ENCODE measurements at regions not wholly inside any gene's neighbourhood (a gene's known extent, or its start where the extent isn't known, plus 50 kb on each side); places are given as distances from the start of the nearest gene placed in this dataset.
A peak's percentile ranks its signal among the peaks of the same experiment; 100 is the strongest.
"Not testable (repeated sequence)": the region's sequence is repeated elsewhere in the genome, so short reads cannot be mapped to it uniquely, and the experiment has no call there.

GRCh38 chr15:84401461-84401860 lies 165.9 kb downstream of the GOLGA6L4 start:
- intact Hi-C loops (cut with DNase I); H3K4me3 ChIP-seq (ENCODE audit: low read length in 2 of 2); ATAC-seq (ENCODE audit: low FRiP score); H3K36me3 ChIP-seq (ENCODE audit: control insufficient read depth in 1 of 2, insufficient read depth in 2 of 2, low read length in 1 of 2); H3K27me3 ChIP-seq (ENCODE audit: control insufficient read depth in 1 of 2, insufficient read depth in 2 of 2, low read length in 1 of 2); H3K4me1 ChIP-seq (ENCODE audit: control insufficient read depth in 1 of 2, insufficient read depth in 2 of 2, low read length in 2 of 2); H3K9me3 ChIP-seq (ENCODE audit: control insufficient read depth, low read length); H3K27ac ChIP-seq (ENCODE audit: low read depth in 1 of 2, low read length in 2 of 2); DNase-seq: not testable (repeated sequence)
- WGBS, 2 donors, result 77 to 84% methylated on average over 5 of the region's 5 CpGs

- DNase-seq; H3K36me3 ChIP-seq (ENCODE audit: control insufficient read depth in 1 of 2, insufficient read depth in 2 of 2, low read length in 1 of 2); H3K4me3 ChIP-seq (ENCODE audit: low read length in 2 of 2); ATAC-seq (ENCODE audit: low FRiP score); H3K27ac ChIP-seq (ENCODE audit: low read depth in 1 of 2, low read length in 2 of 2); H3K27me3 ChIP-seq (ENCODE audit: control insufficient read depth in 1 of 2, insufficient read depth in 2 of 2, low read length in 1 of 2); H3K9me3 ChIP-seq (ENCODE audit: control insufficient read depth, low read length); intact Hi-C loops (cut with DNase I); H3K4me1 ChIP-seq (ENCODE audit: control insufficient read depth in 1 of 2, insufficient read depth in 2 of 2, low read length in 2 of 2): not testable (repeated sequence)
- 93 to 95% methylated on average over 13 to 14 of the region's 14 CpGs for WGBS, 2 donors
Measured at GRCh38 chr15:84401891-84402840, 166.6 kb downstream of the GOLGA6L4 start.

- DNase-seq (no peak), ATAC-seq (ENCODE audit: low FRiP score) (no peak)
- no peak overlapping the region for H3K4me3 ChIP-seq (ENCODE audit: low read length in 2 of 2)
- 92 to 97% methylated on average over 21 of the region's 21 CpGs for WGBS, 2 donors
- intact Hi-C loops (cut with DNase I), result no loop called here
- no peaks in the 10 kb centered on the region for H3K27me3 ChIP-seq (ENCODE audit: control insufficient read depth in 1 of 2, insufficient read depth in 2 of 2, low read length in 1 of 2)
- H3K4me1 ChIP-seq (ENCODE audit: control insufficient read depth in 1 of 2, insufficient read depth in 2 of 2, low read length in 2 of 2), result no peaks in the 10 kb centered on the region
- H3K36me3 ChIP-seq (ENCODE audit: control insufficient read depth in 1 of 2, insufficient read depth in 2 of 2, low read length in 1 of 2), result peaks cover 0 to 3% of the 10 kb centered on the region in 2 donors
- no peak overlapping the region for H3K27ac ChIP-seq (ENCODE audit: low read depth in 1 of 2, low read length in 2 of 2)
- no peaks in the 10 kb centered on the region for H3K9me3 ChIP-seq (ENCODE audit: control insufficient read depth, low read length)
Measured at GRCh38 chr15:84402856-84403608, 167.5 kb downstream of the GOLGA6L4 start.

- ATAC-seq (ENCODE audit: low FRiP score); intact Hi-C loops (cut with DNase I): not testable (repeated sequence)
- WGBS, 2 donors, result 94% methylated on average over 2 of the region's 4 CpGs; no CpG with 5 or more reads in 1 of the 2 donors
Measured at GRCh38 chr15:84409357-84409756, 173.8 kb downstream of the GOLGA6L4 start.

DNA sequence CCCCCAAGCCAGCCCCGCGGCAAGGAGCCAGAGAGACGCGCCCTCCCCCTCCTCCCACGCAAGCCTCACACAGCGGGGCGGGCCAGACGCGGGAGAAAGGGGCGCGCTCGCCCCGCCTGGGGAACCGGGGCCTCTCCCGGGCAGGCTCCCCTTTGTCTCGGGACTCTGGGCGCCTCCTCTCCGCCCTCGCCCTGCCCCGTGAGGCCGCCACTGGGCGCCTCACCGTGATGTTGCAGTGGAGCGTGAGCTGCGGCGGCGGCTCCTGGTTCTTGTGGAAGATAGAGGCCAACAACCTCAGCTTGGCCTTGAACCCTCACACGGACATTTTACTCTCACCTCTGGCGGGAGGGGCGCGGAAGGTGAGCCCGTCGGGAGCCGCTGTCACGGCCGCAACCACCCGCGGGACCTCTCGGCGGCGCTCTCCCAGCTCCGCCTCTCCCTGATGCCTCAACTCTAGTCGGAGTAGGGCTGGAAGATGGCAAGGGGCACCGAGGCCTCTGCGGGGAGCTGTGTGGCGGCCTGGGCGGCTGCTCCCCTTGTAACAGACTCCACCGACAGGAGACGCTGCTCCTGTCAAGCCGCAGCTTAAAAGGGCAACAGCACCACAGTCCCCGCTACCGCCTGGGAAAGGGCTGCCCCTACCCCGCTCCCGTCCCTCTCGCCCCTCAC lies 179.2 kb upstream of the ZSCAN2 start:
- H3K36me3 ChIP-seq (ENCODE audit: control insufficient read depth in 1 of 2, insufficient read depth in 2 of 2, low read length in 1 of 2); H3K27me3 ChIP-seq (ENCODE audit: control insufficient read depth in 1 of 2, insufficient read depth in 2 of 2, low read length in 1 of 2); H3K4me3 ChIP-seq (ENCODE audit: low read length in 2 of 2); H3K27ac ChIP-seq (ENCODE audit: low read depth in 1 of 2, low read length in 2 of 2); H3K4me1 ChIP-seq (ENCODE audit: control insufficient read depth in 1 of 2, insufficient read depth in 2 of 2, low read length in 2 of 2); H3K9me3 ChIP-seq (ENCODE audit: control insufficient read depth, low read length); intact Hi-C loops (cut with DNase I); ATAC-seq (ENCODE audit: low FRiP score): not testable (repeated sequence)
- 0% methylated on average over 2 to 8 of the region's 55 CpGs for WGBS, 2 donors
- peak; percentile 12 to 65 for DNase-seq

More at GRCh38 chr15:84409357-84409756, 173.8 kb downstream of the GOLGA6L4 start:
- H3K4me3 ChIP-seq (ENCODE audit: low read length in 2 of 2); H3K27me3 ChIP-seq (ENCODE audit: control insufficient read depth in 1 of 2, insufficient read depth in 2 of 2, low read length in 1 of 2); H3K27ac ChIP-seq (ENCODE audit: low read depth in 1 of 2, low read length in 2 of 2); H3K36me3 ChIP-seq (ENCODE audit: control insufficient read depth in 1 of 2, insufficient read depth in 2 of 2, low read length in 1 of 2); H3K4me1 ChIP-seq (ENCODE audit: control insufficient read depth in 1 of 2, insufficient read depth in 2 of 2, low read length in 2 of 2); H3K9me3 ChIP-seq (ENCODE audit: control insufficient read depth, low read length); DNase-seq: not testable (repeated sequence)

GRCh38 chr15:84425327-84425726 lies 175.5 kb upstream of the ZSCAN2 start:
- H3K4me3 ChIP-seq (ENCODE audit: low read length in 2 of 2); H3K36me3 ChIP-seq (ENCODE audit: control insufficient read depth in 1 of 2, insufficient read depth in 2 of 2, low read length in 1 of 2); H3K9me3 ChIP-seq (ENCODE audit: control insufficient read depth, low read length); H3K27me3 ChIP-seq (ENCODE audit: control insufficient read depth in 1 of 2, insufficient read depth in 2 of 2, low read length in 1 of 2); H3K4me1 ChIP-seq (ENCODE audit: control insufficient read depth in 1 of 2, insufficient read depth in 2 of 2, low read length in 2 of 2); ATAC-seq (ENCODE audit: low FRiP score); intact Hi-C loops (cut with DNase I); H3K27ac ChIP-seq (ENCODE audit: low read depth in 1 of 2, low read length in 2 of 2): not testable (repeated sequence)
- DNase-seq, result peak; percentile 32 to 59
- WGBS, 2 donors, result 95 to 100% methylated on average over 1 to 3 of the region's 7 CpGs

- H3K4me1 ChIP-seq (ENCODE audit: control insufficient read depth in 1 of 2, insufficient read depth in 2 of 2, low read length in 2 of 2); H3K36me3 ChIP-seq (ENCODE audit: control insufficient read depth in 1 of 2, insufficient read depth in 2 of 2, low read length in 1 of 2); H3K4me3 ChIP-seq (ENCODE audit: low read length in 2 of 2); H3K9me3 ChIP-seq (ENCODE audit: control insufficient read depth, low read length); H3K27me3 ChIP-seq (ENCODE audit: control insufficient read depth in 1 of 2, insufficient read depth in 2 of 2, low read length in 1 of 2); H3K27ac ChIP-seq (ENCODE audit: low read depth in 1 of 2, low read length in 2 of 2); DNase-seq; intact Hi-C loops (cut with DNase I): not testable (repeated sequence)
- ATAC-seq (ENCODE audit: low FRiP score), result peak; percentile 69
- no CpG with 5 or more reads among the region's 26 CpGs for WGBS, 2 donors
Measured at GRCh38 chr15:84473305-84473877, 127.4 kb upstream of the ZSCAN2 start.

GRCh38 chr15:84476364-84477033 lies 124.3 kb upstream of the ZSCAN2 start:
- intact Hi-C loops (cut with DNase I); H3K27me3 ChIP-seq (ENCODE audit: control insufficient read depth in 1 of 2, insufficient read depth in 2 of 2, low read length in 1 of 2); H3K36me3 ChIP-seq (ENCODE audit: control insufficient read depth in 1 of 2, insufficient read depth in 2 of 2, low read length in 1 of 2); H3K27ac ChIP-seq (ENCODE audit: low read depth in 1 of 2, low read length in 2 of 2); H3K9me3 ChIP-seq (ENCODE audit: control insufficient read depth, low read length); DNase-seq; H3K4me3 ChIP-seq (ENCODE audit: low read length in 2 of 2); H3K4me1 ChIP-seq (ENCODE audit: control insufficient read depth in 1 of 2, insufficient read depth in 2 of 2, low read length in 2 of 2): not testable (repeated sequence)
- peak; percentile 36 for ATAC-seq (ENCODE audit: low FRiP score)
- no CpG with 5 or more reads among the region's 14 CpGs for WGBS, 2 donors
